Keratinocyte (primary cell): ENCODE measurements at regions not wholly inside any gene's neighbourhood (a gene's known extent, or its start where the extent isn't known, plus 50 kb on each side); places are given as distances from the start of the nearest gene placed in this dataset.

Source experiments
- CTCF ChIP-seq, 3 experiments: IDR thresholded peaks in 1 of 3; conservative IDR thresholded peaks in 1 of 3; optimal IDR thresholded peaks in 1 of 3; 2 replicates in 2 of 3; 3 replicates in 1 of 3; pipeline versions ENCODE3 to v1.5.1; 2011; ENCODE audit warnings: low read length in 3 of 3, mild to moderate bottlenecking in 3 of 3, moderate library complexity in 2 of 3, control low read depth in 1 of 3, inconsistent platforms in 1 of 3; ENCODE audit not compliant: insufficient read depth in 2 of 3; ENCODE audit errors: extremely low read depth in 1 of 3
- EZH2 ChIP-seq: IDR thresholded peaks from one replicate; pipeline ENCODE4 v1.6.1; 2012; ENCODE audit warnings: inconsistent platforms, mild to moderate bottlenecking, low read length, moderate library complexity

DNA sequence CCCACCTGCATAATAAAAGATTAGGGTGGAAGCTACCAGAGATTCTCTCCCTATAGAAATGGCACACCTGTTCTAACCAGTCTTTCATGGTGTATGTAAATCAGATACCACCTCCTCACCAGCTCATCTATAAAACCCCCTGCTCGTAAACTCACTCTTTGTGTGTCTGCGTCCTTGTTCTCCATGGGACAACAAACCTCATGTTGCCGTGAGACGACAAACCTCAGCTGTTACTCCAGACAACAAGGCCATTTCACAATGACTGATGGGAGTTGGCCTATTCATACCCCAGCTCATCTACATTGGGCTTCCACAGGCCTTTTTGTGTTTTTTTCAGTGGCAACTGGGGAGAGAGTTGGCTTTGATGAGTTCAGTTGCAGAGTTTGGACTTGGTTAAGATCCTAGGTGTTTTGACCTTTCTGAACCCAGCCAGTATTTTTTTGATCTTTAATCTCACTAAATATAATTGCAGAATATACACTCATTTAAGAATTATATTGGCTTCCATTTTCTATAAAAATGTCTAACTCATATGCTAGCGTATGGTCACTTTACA, 96.6 kb upstream of the LRIG1 start:
- TF ChIP-seq CTCF (optimal IDR thresholded peaks at IDR 0.05 in 1 of 3, IDR thresholded peaks at IDR 0.05 in 1 of 3, conservative IDR thresholded peaks at IDR 0.05 in 1 of 3; ENCODE audit: extremely low read depth in 1 of 3, insufficient read depth in 2 of 3, low read length in 3 of 3) (no peak), EZH2 (no peak)
